Activated CD8-positive, alpha-beta T cell treated with anti-CD3 and anti-CD28 coated beads for 36 hours (primary cell): ENCODE measurements at regions not wholly inside any gene's neighbourhood (a gene's known extent, or its start where the extent isn't known, plus 50 kb on each side); places are given as distances from the start of the nearest gene placed in this dataset.

Source experiments
- ATAC-seq: fragments of 200-7000 bp; cut with Tn5 transposase; one replicate; pipeline ENCODE4 v1.10.0; 2021; ENCODE audit warnings: mild to moderate bottlenecking, moderate library complexity
- CTCF ChIA-PET: fragments of 350-600 bp; sonication (Branson Sonifier 250); formaldehyde crosslinking; loops from one replicate; lab custom pipeline; 2021; ENCODE audit warnings: antibody characterized with exemption; lab: Charles Lee
- POLR2A ChIA-PET: fragments of 350-600 bp; sonication (Branson Sonifier 250); formaldehyde crosslinking; loops from one replicate; lab custom pipeline; 2021; ENCODE audit warnings: antibody characterized with exemption; lab: Charles Lee
- DNase-seq: peaks from one replicate; pipeline ENCODE4 v3.0.0-alpha.2; 2020
- H3K27ac Mint-ChIP-seq: one replicate; pipeline ENCODE4 v1.8.0; 2021; ENCODE audit warnings: mild to moderate bottlenecking, mixed read lengths
- H3K27me3 Mint-ChIP-seq: one replicate; pipeline ENCODE4 v1.8.0; 2021; ENCODE audit warnings: mixed read lengths
- H3K36me3 Mint-ChIP-seq: one replicate; pipeline ENCODE4 v1.8.0; 2021; ENCODE audit warnings: low read depth, mixed read lengths
- H3K4me1 Mint-ChIP-seq: one replicate; pipeline ENCODE4 v1.8.0; 2021; ENCODE audit warnings: low read depth, mixed read lengths
- H3K4me3 Mint-ChIP-seq: one replicate; pipeline ENCODE4 v1.8.0; 2021; ENCODE audit warnings: mild to moderate bottlenecking, moderate library complexity, mixed read lengths
- H3K9me3 Mint-ChIP-seq: one replicate; pipeline ENCODE4 v1.8.0; 2021; ENCODE audit warnings: mixed read lengths
- intact Hi-C: fragments of 100-400 bp; cut with micrococcal nuclease; formaldehyde crosslinking; loops from one replicate; pipeline ENCODE4 v1.10.0; 2022
- TF ChIP-seq, protein P1 (sequence below): fragments of 200-600 bp; IDR thresholded peaks from one replicate; pipeline ENCODE4 v1.8.0; 2022; ENCODE audit warnings: antibody characterized with exemption, mild to moderate bottlenecking

DNA sequence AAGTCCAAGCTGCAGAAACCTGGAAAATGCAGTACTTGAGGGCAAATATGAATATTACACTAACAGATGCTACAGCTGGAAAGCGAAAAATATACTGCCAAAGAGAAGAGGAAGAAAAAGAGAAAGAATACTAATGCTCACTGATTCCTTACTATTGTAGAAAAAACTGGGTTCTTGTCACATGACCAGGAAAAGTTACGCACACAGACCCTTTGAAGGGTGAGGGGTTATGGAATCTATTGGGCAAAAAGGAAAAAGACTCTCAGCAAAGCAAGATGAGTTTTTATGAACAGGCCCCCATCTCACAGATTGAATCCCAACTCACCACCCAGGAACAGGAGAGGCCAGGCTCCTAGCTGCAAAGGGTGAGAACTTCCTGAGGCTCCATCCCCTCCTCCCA lies 228.1 kb upstream of the KLF14 start:
- intact Hi-C loops = loop anchor here (5.0 kb wide), 1 partner anchor 50 kb away; no protein-coding TSS in a partner anchor
- no peak overlapping the region for H3K4me3 Mint-ChIP-seq
- CTCF ChIA-PET = interaction anchor here (1.1 to 3.7 kb wide), 6 partner anchors 9 to 78 kb away, joined by 3 to 15 read pairs (median 3); no protein-coding TSS in a partner anchor
- DNase-seq (no peak), ATAC-seq (no peak)
- H3K4me1 Mint-ChIP-seq = peaks cover 38% of the 10 kb centered on the region
- H3K27me3 Mint-ChIP-seq = no peaks in the 10 kb centered on the region
- peaks cover 59% of the 10 kb centered on the region for H3K36me3 Mint-ChIP-seq
- POLR2A ChIA-PET = interaction anchor here (0.9 to 18.8 kb wide), 10 partner anchors 9 to 145 kb away, joined by 3 to 322 read pairs (median 84); no protein-coding TSS in a partner anchor
- H3K27ac Mint-ChIP-seq = peak overlapping the region; percentile 99
- TF ChIP-seq, protein P1, sequence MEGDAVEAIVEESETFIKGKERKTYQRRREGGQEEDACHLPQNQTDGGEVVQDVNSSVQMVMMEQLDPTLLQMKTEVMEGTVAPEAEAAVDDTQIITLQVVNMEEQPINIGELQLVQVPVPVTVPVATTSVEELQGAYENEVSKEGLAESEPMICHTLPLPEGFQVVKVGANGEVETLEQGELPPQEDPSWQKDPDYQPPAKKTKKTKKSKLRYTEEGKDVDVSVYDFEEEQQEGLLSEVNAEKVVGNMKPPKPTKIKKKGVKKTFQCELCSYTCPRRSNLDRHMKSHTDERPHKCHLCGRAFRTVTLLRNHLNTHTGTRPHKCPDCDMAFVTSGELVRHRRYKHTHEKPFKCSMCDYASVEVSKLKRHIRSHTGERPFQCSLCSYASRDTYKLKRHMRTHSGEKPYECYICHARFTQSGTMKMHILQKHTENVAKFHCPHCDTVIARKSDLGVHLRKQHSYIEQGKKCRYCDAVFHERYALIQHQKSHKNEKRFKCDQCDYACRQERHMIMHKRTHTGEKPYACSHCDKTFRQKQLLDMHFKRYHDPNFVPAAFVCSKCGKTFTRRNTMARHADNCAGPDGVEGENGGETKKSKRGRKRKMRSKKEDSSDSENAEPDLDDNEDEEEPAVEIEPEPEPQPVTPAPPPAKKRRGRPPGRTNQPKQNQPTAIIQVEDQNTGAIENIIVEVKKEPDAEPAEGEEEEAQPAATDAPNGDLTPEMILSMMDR = no peak
- H3K9me3 Mint-ChIP-seq = no peaks in the 10 kb centered on the region

DNA sequence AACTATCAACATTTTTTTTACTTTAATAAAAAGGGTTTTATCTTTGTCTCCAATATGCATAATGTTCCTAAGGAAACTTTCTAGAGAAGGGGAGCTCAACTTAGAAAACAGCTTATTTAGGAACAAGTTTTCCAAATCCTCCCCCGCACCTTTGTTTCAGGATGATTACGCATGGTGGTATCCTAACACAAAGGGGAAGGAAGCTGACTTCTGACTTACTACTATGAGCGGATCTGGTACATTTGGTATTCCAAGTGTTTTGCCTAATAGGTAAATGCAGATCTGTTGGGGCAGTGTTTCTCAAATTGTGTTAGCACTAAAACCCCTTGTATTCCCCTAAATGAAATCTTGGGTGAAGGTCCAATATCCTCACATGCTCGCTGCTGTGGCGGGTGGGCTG lies 229.3 kb upstream of the KLF14 start:
- no peaks in the 10 kb centered on the region for H3K9me3 Mint-ChIP-seq
- POLR2A ChIA-PET = interaction anchor here (9.2 to 18.8 kb wide), 3 partner anchors 15 to 47 kb away, joined by 118 to 322 read pairs (median 257); no protein-coding TSS in a partner anchor
- no peaks in the 10 kb centered on the region for H3K27me3 Mint-ChIP-seq
- peaks cover 49% of the 10 kb centered on the region for H3K4me1 Mint-ChIP-seq
- DNase-seq = no peak
- CTCF ChIA-PET = interaction anchor here (0.9 to 3.7 kb wide), 2 partner anchors 19 to 77 kb away, joined by 3 to 15 read pairs; no protein-coding TSS in a partner anchor
- ATAC-seq = no peak
- peak overlapping the region; percentile 65 for H3K27ac Mint-ChIP-seq
- H3K36me3 Mint-ChIP-seq = peaks cover 54% of the 10 kb centered on the region
- TF ChIP-seq, protein P1 = no peak
- intact Hi-C loops = loop anchor here (5.0 kb wide), 1 partner anchor 49 kb away; no protein-coding TSS in a partner anchor
- H3K4me3 Mint-ChIP-seq = no peak overlapping the region

DNA sequence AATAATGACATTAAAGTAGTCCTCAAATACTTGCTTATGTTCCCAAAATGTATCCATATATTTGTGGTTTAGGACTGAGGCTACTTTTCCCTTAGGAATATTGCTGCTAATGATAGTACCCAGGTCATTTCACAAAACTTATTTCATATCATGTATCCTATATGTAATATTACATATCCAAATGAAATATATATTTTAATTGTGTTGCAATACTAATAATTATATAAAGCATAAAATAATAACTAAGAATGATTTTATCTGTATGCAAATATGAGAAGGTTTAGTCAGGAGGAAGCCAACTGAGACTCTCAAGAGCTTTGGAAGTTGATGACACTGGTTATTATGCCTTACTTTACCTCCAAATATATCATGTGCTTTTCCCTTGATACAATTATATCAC lies 231.5 kb upstream of the KLF14 start:
- POLR2A ChIA-PET = interaction anchor here (0.6 to 15.6 kb wide), 5 partner anchors 8 to 48 kb away, joined by 3 to 322 read pairs (median 5); no protein-coding TSS in a partner anchor
- ATAC-seq (no peak), DNase-seq (no peak)
- H3K27me3 Mint-ChIP-seq = no peaks in the 10 kb centered on the region
- peak overlapping the region; percentile 83 for H3K27ac Mint-ChIP-seq
- no peak overlapping the region for H3K4me3 Mint-ChIP-seq
- no peaks in the 10 kb centered on the region for H3K9me3 Mint-ChIP-seq
- TF ChIP-seq, protein P1 = no peak
- H3K36me3 Mint-ChIP-seq = peaks cover 35% of the 10 kb centered on the region
- peaks cover 64% of the 10 kb centered on the region for H3K4me1 Mint-ChIP-seq
- CTCF ChIA-PET = interaction anchor here (2.0 to 2.3 kb wide), 2 partner anchors 17 to 75 kb away, joined by 10 read pairs; no protein-coding TSS in a partner anchor
- intact Hi-C loops = no loop called here

DNA sequence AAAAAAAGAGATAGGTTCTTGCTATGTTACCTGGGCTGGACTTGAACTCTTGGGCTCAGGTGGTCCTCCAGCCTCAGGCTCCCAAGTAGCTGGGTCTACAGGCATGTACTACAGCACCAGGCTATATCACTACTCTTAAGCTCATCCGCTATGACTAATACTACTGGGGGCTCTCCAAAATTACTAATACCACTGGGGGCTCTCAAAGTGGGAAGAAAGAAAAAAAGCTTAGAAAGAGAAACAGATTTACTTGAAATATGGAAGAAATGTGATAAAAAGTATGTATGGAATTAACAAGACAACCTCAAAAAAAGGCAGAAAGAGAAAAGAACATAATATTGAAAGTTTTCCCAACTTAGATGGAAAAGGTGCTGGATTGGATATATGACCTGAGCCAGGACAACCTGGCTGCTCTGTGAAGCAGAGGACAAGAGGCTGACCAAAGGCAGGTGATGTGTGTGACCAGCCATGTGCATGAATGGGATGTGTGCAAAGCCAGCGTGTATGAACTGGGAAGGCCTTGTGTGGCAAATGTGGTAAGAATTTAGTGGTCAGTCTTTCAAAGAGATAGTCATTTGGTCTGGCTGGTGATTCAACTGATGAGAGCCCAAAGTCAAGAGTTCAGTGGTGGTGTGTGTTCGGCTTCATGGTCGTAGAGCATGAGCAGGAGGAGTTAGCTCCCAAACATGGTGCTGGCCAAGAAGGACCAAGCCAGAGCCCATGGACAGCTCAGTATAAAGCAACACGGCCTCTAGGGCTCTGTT lies 232.4 kb upstream of the KLF14 start:
- Mint-ChIP-seq H3K4me1 (peaks cover 69% of the 10 kb centered on the region), H3K27me3 (no peaks in the 10 kb centered on the region), H3K27ac (peak overlapping the region; percentile 83), H3K4me3 (peak overlapping the region; percentile 26), H3K9me3 (no peaks in the 10 kb centered on the region), H3K36me3 (peaks cover 31% of the 10 kb centered on the region)
- TF ChIP-seq, protein P1 = no peak
- CTCF ChIA-PET = interaction anchor here (1.1 to 2.3 kb wide), 3 partner anchors 16 to 74 kb away, joined by 3 to 10 read pairs (median 10); no protein-coding TSS in a partner anchor
- POLR2A ChIA-PET = interaction anchor here (0.8 to 15.6 kb wide), 7 partner anchors 9 to 87 kb away, joined by 3 to 322 read pairs (median 4); no protein-coding TSS in a partner anchor
- ATAC-seq (peak; percentile 18), DNase-seq (peak; percentile 53)
- intact Hi-C loops = no loop called here
